BE2C (cell line): ENCODE measurements at regions not wholly inside any gene's neighbourhood (a gene's known extent, or its start where the extent isn't known, plus 50 kb on each side); places are given as distances from the start of the nearest gene placed in this dataset.

Source experiments
- DNase-seq: peaks from one replicate; pipeline ENCODE4 v3.0.0-alpha.2; 2020
- H3K27me3 ChIP-seq: fragments of 250-450 bp; sonication (Bioruptor Pico); 2 replicates; pipeline ENCODE4 v1.5.1; 2020; ENCODE audit warnings: mild to moderate bottlenecking
- H3K36me3 ChIP-seq: fragments of 250-450 bp; sonication (Bioruptor Pico); 2 replicates; pipeline ENCODE4 v1.5.1; 2020; ENCODE audit warnings: mild to moderate bottlenecking
- H3K4me1 ChIP-seq: fragments of 250-450 bp; sonication (Bioruptor Pico); 2 replicates; pipeline ENCODE4 v1.5.1; 2020
- H3K4me3 ChIP-seq: 2 replicates; pipeline ENCODE4 v1.5.1; 2011; ENCODE audit warnings: low read depth, low read length
- H3K9me3 ChIP-seq: fragments of 250-450 bp; sonication (Bioruptor Pico); 2 replicates; pipeline ENCODE4 v1.5.1; 2020
- CTCF ChIP-seq: IDR thresholded peaks from 2 replicates; pipeline ENCODE4 v1.5.1; 2012; ENCODE audit warnings: mild to moderate bottlenecking, low read depth, low read length

- Histone ChIP-seq H3K4me1 (no peaks in the 10 kb centered on the region), H3K9me3 (no peaks in the 10 kb centered on the region; the same call in 1 of the 2 replicates), H3K4me3 (no peak overlapping the region), H3K27me3 (no peaks in the 10 kb centered on the region), H3K36me3 (no peaks in the 10 kb centered on the region)
- DNase-seq: no peak
- no peak for TF ChIP-seq CTCF
These were observed 309.9 kb upstream of the SLITRK6 start for GRCh38 chr13:86109107-86109506.

GRCh38 chr13:86108334-86108733 is 309.1 kb upstream of the SLITRK6 start:
- DNase-seq: no peak
- H3K4me3 ChIP-seq: no peak overlapping the region
- no peaks in the 10 kb centered on the region for H3K4me1 ChIP-seq
- no peaks in the 10 kb centered on the region for H3K36me3 ChIP-seq
- no peak for TF ChIP-seq CTCF
- H3K9me3 ChIP-seq: no peaks in the 10 kb centered on the region; the same call in 1 of the 2 replicates
- H3K27me3 ChIP-seq: no peaks in the 10 kb centered on the region

GRCh38 chr13:86098511-86098910 is 299.3 kb upstream of the SLITRK6 start:
- TF ChIP-seq CTCF: no peak
- Histone ChIP-seq H3K27me3 (no peaks in the 10 kb centered on the region), H3K9me3 (no peaks in the 10 kb centered on the region), H3K4me1 (no peaks in the 10 kb centered on the region), H3K36me3 (no peaks in the 10 kb centered on the region), H3K4me3 (no peak overlapping the region)
- DNase-seq: no peak

GRCh38 chr13:86095351-86095750 is 296.1 kb upstream of the SLITRK6 start:
- Histone ChIP-seq H3K4me1 (no peaks in the 10 kb centered on the region), H3K27me3 (no peaks in the 10 kb centered on the region), H3K4me3 (no peak overlapping the region), H3K9me3 (no peaks in the 10 kb centered on the region), H3K36me3 (no peaks in the 10 kb centered on the region)
- no peak for TF ChIP-seq CTCF
- no peak for DNase-seq

GRCh38 chr13:86090181-86090580 is 291.0 kb upstream of the SLITRK6 start:
- Histone ChIP-seq H3K36me3 (no peaks in the 10 kb centered on the region), H3K4me3 (no peak overlapping the region), H3K9me3 (no peaks in the 10 kb centered on the region), H3K27me3 (no peaks in the 10 kb centered on the region), H3K4me1 (no peaks in the 10 kb centered on the region)
- no peak for DNase-seq
- TF ChIP-seq CTCF: no peak

GRCh38 chr13:86087244-86087643 is 288.0 kb upstream of the SLITRK6 start:
- H3K4me1 ChIP-seq: no peaks in the 10 kb centered on the region
- no peaks in the 10 kb centered on the region for H3K36me3 ChIP-seq
- no peaks in the 10 kb centered on the region for H3K9me3 ChIP-seq
- TF ChIP-seq CTCF: no peak
- no peak for DNase-seq
- H3K4me3 ChIP-seq: no peak overlapping the region
- no peaks in the 10 kb centered on the region for H3K27me3 ChIP-seq
